HG03565 (cell line): ENCODE measurements at regions not wholly inside any gene's neighbourhood (a gene's known extent, or its start where the extent isn't known, plus 50 kb on each side); places are given as distances from the start of the nearest gene placed in this dataset.

ENCODE experiments used
- ATAC-seq: cut with Tn5 transposase; IDR thresholded peaks from one replicate; pipeline ENCODE4 v1.9.1; 2021; ENCODE audit warnings: mild to moderate bottlenecking, moderate library complexity; ENCODE audit not compliant: unreplicated experiment

- no peak for ATAC-seq
Measured at GRCh38 chr7:7112868-7113267, 69.5 kb upstream of the C1GALT1 start.

GRCh38 chr7:7114575-7115291, 67.6 kb upstream of the C1GALT1 start:
- no peak for ATAC-seq

- ATAC-seq: no peak
Measured at GRCh38 chr7:7117935-7118586, 64.3 kb upstream of the C1GALT1 start.

GRCh38 chr7:7118822-7119221, 63.5 kb upstream of the C1GALT1 start:
- no peak for ATAC-seq

- ATAC-seq: no peak
Measured at GRCh38 chr7:7119729-7120128, 62.6 kb upstream of the C1GALT1 start.

- ATAC-seq: no peak
Measured at GRCh38 chr7:7122033-7122478, 60.3 kb upstream of the C1GALT1 start.

GRCh38 chr7:7122701-7123281, 59.6 kb upstream of the C1GALT1 start:
- ATAC-seq: no peak

- ATAC-seq: no peak
Measured at GRCh38 chr7:7125963-7126362, 56.4 kb upstream of the C1GALT1 start.

- no peak for ATAC-seq
Measured at GRCh38 chr7:7127773-7128172, 54.6 kb upstream of the C1GALT1 start.

- ATAC-seq: no peak
Measured at GRCh38 chr7:7129381-7129780, 53.0 kb upstream of the C1GALT1 start.

- ATAC-seq: no peak
Measured at GRCh38 chr7:7131273-7131672, 51.1 kb upstream of the C1GALT1 start.
